ENCODE measurements at regions not wholly inside any gene's neighbourhood (a gene's known extent, or its start where the extent isn't known, plus 50 kb on each side); places are given as distances from the start of the nearest gene placed in this dataset.
A peak's percentile ranks its signal among the peaks of the same experiment; 100 is the strongest.

DNA sequence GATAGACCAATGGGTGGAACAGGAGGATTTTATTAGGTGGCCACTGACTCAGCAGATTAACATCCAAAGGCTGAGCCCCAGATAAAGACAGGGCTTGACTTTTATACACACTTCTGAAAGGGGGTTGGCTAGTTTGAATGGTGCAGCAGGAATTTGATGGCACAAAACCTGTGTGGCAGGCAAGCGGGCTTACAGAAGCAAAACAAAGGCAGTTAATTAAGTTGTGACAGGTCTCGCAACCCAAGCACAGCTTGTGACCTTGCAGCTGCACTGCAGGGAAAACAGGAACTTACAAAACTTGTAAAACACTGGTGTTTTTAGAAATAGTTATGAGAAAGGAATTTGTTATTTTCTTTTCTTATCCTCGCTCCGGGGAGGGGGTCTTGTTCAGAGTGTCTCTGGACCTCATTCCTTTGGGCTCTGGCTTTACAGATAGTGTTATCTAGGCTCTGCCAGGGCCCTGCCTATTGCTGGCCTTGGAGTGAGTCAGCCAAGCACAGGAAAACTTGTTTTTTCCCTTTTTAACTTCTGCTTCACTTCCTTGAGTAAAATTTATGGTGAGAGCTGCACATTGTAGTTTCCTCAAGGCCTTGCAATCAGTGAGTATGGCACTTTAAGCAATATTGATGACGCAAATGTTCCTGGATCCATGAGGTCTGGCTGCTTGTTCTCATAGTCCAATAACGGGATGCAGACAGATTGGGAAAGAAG is 457.1 kb downstream of the TGIF2LY start:
- DNase-seq (ENCODE audit: low read depth) = peak; percentile 3

Data from HT1080 (cell line).